ENCODE measurements at regions not wholly inside any gene's neighbourhood (a gene's known extent, or its start where the extent isn't known, plus 50 kb on each side); places are given as distances from the start of the nearest gene placed in this dataset.

GRCh38 chr3:80601479-80601878, 833.7 kb upstream of the ROBO1 start:
- no peak for TF ChIP-seq CTCF (IDR thresholded peaks at IDR 0.05)
- TF ChIP-seq POLR2A (IDR thresholded peaks at IDR 0.05), result no peak
- intact Hi-C loops (cut with DNase I; ENCODE audit: low total_unique reads), result no loop called here
- H3K4me3 ChIP-seq (ENCODE audit: low read depth, poor library complexity, severe bottlenecking), result no peak overlapping the region
- DNase-seq (ENCODE audit: low spot score in 2 of 2), result no peak

GRCh38 chr3:80592792-80593191, 825.0 kb upstream of the ROBO1 start:
- no peak for TF ChIP-seq CTCF (IDR thresholded peaks at IDR 0.05)
- TF ChIP-seq POLR2A (IDR thresholded peaks at IDR 0.05), result no peak
- WGBS, 2 donors, result 37 to 57% methylated on average over 1 of the region's 1 CpG
- intact Hi-C loops (cut with DNase I; ENCODE audit: low total_unique reads), result no loop called here
- H3K4me3 ChIP-seq (ENCODE audit: low read depth, poor library complexity, severe bottlenecking), result no peak overlapping the region
- DNase-seq (ENCODE audit: low spot score in 2 of 2), result no peak

GRCh38 chr3:80586338-80586737, 818.5 kb upstream of the ROBO1 start:
- no peak for DNase-seq (ENCODE audit: low spot score in 2 of 2)
- WGBS, 2 donors, result 80 to 90% methylated on average over 2 of the region's 2 CpGs
- no peak for TF ChIP-seq CTCF (IDR thresholded peaks at IDR 0.05)
- TF ChIP-seq POLR2A (IDR thresholded peaks at IDR 0.05), result no peak
- no peak overlapping the region for H3K4me3 ChIP-seq (ENCODE audit: low read depth, poor library complexity, severe bottlenecking)
- intact Hi-C loops (cut with DNase I; ENCODE audit: low total_unique reads), result no loop called here

GRCh38 chr3:80580146-80580545, 812.3 kb upstream of the ROBO1 start:
- TF ChIP-seq POLR2A (IDR thresholded peaks at IDR 0.05) (no peak), CTCF (IDR thresholded peaks at IDR 0.05) (no peak)
- 43 to 59% methylated on average over 2 of the region's 2 CpGs for WGBS, 2 donors
- no peak for DNase-seq (ENCODE audit: low spot score in 2 of 2)
- H3K4me3 ChIP-seq (ENCODE audit: low read depth, poor library complexity, severe bottlenecking), result no peak overlapping the region
- intact Hi-C loops (cut with DNase I; ENCODE audit: low total_unique reads), result no loop called here

- intact Hi-C loops (cut with DNase I; ENCODE audit: low total_unique reads), result no loop called here
- WGBS, 2 donors, result 21 to 31% methylated on average over 2 of the region's 2 CpGs
- no peak for DNase-seq (ENCODE audit: low spot score in 2 of 2)
- TF ChIP-seq POLR2A (IDR thresholded peaks at IDR 0.05), result no peak
- TF ChIP-seq CTCF (IDR thresholded peaks at IDR 0.05), result no peak
- no peak overlapping the region for H3K4me3 ChIP-seq (ENCODE audit: low read depth, poor library complexity, severe bottlenecking)
Observed at GRCh38 chr3:80564391-80564790, 796.6 kb upstream of the ROBO1 start.

GRCh38 chr3:80559701-80560100, 791.9 kb upstream of the ROBO1 start:
- intact Hi-C loops (cut with DNase I; ENCODE audit: low total_unique reads), result no loop called here

More at GRCh38 chr3:80559701-80560100, 791.9 kb upstream of the ROBO1 start:
- 81 to 86% methylated on average over 4 of the region's 4 CpGs for WGBS, 2 donors
- DNase-seq (ENCODE audit: low spot score in 2 of 2), result no peak
- no peak overlapping the region for H3K4me3 ChIP-seq (ENCODE audit: low read depth, poor library complexity, severe bottlenecking)
- no peak for TF ChIP-seq CTCF (IDR thresholded peaks at IDR 0.05)
- no peak for TF ChIP-seq POLR2A (IDR thresholded peaks at IDR 0.05)
